Bronchial epithelial cell (primary cell): ENCODE measurements at regions not wholly inside any gene's neighbourhood (a gene's known extent, or its start where the extent isn't known, plus 50 kb on each side); places are given as distances from the start of the nearest gene placed in this dataset.

Experiments
- DNase-seq: peaks from one replicate; pipeline ENCODE4 v3.0.0-alpha.2; 2010; ENCODE audit warnings: low read depth
- FAIRE-seq: peaks from 2 replicates; lab custom pipeline; 2011; peaks lifted over from hg19 to GRCh38; lab: Jason Lieb, UNC
- H3K27me3 ChIP-seq: 2 replicates; pipeline ENCODE4 v1.5.1; 2011; ENCODE audit warnings: low read length; ENCODE audit not compliant: control insufficient read depth, insufficient read depth
- H3K36me3 ChIP-seq: 2 replicates; pipeline ENCODE4 v1.5.1; 2011; ENCODE audit warnings: low read length; ENCODE audit not compliant: control insufficient read depth, insufficient read depth
- H3K4me3 ChIP-seq: 2 replicates; pipeline ENCODE4 v1.5.1; 2011; ENCODE audit warnings: mild to moderate bottlenecking, low read depth, low read length, control low read depth
- CTCF ChIP-seq: IDR thresholded peaks from 2 replicates; pipeline ENCODE4 v1.5.1; 2011; ENCODE audit warnings: mild to moderate bottlenecking, moderate library complexity, low read length, control low read depth, inconsistent platforms; ENCODE audit not compliant: insufficient read depth, severe bottlenecking

- Histone ChIP-seq H3K36me3 (no peaks in the 10 kb centered on the region), H3K27me3 (no peaks in the 10 kb centered on the region), H3K4me3 (no peak overlapping the region)
- DNase-seq (no peak), FAIRE-seq (no peak)
- TF ChIP-seq CTCF, result no peak
Measured at GRCh38 chr17:79433379-79433778, 177.5 kb downstream of the RBFOX3 start.

- DNase-seq (no peak), FAIRE-seq (no peak)
- Histone ChIP-seq H3K4me3 (no peak overlapping the region), H3K36me3 (no peaks in the 10 kb centered on the region), H3K27me3 (no peaks in the 10 kb centered on the region)
- TF ChIP-seq CTCF, result no peak
Measured at GRCh38 chr17:79431175-79431574, 179.7 kb downstream of the RBFOX3 start.

GRCh38 chr17:79429864-79430494 lies 180.9 kb downstream of the RBFOX3 start:
- Histone ChIP-seq H3K36me3 (no peaks in the 10 kb centered on the region), H3K27me3 (no peaks in the 10 kb centered on the region), H3K4me3 (no peak overlapping the region)
- DNase-seq (no peak), FAIRE-seq (no peak)
- TF ChIP-seq CTCF, result no peak

- DNase-seq, result no peak
- H3K4me3 ChIP-seq, result no peak overlapping the region
- no peak for TF ChIP-seq CTCF
- no peaks in the 10 kb centered on the region for H3K27me3 ChIP-seq
- no peak for FAIRE-seq
- H3K36me3 ChIP-seq, result no peaks in the 10 kb centered on the region
Measured at GRCh38 chr17:79428988-79429387, 181.9 kb downstream of the RBFOX3 start.

DNA sequence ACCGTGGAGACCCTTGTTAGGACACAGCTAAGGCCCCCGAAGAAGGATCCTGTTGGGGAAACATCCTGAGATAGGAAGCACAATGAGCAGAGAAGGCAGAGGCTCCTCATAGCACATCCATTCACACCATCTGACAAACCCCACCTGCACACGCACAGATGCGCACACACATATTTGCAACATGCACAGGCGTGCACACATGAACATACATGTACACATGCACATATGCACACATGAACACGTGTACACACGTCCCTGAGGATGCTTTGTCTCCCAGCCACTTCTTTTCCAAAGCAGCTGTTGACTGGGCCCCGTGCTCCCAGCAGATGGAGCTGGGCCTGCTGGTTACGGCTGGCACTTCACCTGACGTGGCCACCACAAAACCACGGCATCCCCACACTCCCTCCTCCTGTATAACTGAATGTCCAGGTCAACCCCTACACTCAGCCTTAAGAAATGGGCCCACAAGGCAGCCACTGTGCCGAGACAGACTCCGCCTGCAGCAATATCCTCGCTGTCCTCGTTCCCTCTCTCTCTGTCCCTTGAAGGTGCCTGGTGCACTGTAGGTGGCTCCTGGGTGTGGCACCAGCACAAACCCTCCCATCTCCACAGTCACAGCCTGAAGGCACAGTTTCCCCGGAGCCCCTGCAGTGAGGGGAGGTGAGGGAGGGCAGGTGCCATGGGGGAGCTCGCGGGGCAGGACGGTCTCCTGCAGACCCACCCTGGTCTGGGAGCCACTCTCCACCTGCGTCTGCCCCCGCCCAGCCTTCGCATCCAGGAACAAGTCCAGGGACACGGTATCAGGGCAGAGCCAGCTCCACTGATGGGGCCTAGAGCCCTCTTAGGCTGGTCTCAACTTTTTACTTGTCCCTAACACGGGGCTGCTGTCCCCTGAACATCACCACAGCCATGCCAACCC lies 183.0 kb downstream of the RBFOX3 start:
- TF ChIP-seq CTCF, result no peak
- FAIRE-seq, result peak; percentile 91
- no peaks in the 10 kb centered on the region for H3K27me3 ChIP-seq
- DNase-seq, result no peak
- no peaks in the 10 kb centered on the region for H3K36me3 ChIP-seq
- H3K4me3 ChIP-seq, result no peak overlapping the region
